Tibial nerve (tissue), 4 donors: ENCODE measurements at regions not wholly inside any gene's neighbourhood (a gene's known extent, or its start where the extent isn't known, plus 50 kb on each side); places are given as distances from the start of the nearest gene placed in this dataset.

Experiments used
- CTCF ChIP-seq, 5 experiments: fragments of 200-600 bp in 3 of 5; fragments of 450-650 bp in 2 of 5; sonication (generic) in 3 of 5; IDR thresholded peaks; one replicate each; pipeline ENCODE4 v1.5.1; 2016 to 2019; ENCODE audit warnings: antibody characterized with exemption in 5 of 5, mild to moderate bottlenecking in 3 of 5, moderate library complexity in 2 of 5
- EP300 ChIP-seq, 2 donors: sonication (generic); formaldehyde crosslinking; IDR thresholded peaks; one replicate each; pipeline ENCODE4 v1.6.1; 2017; ENCODE audit warnings: antibody characterized with exemption in 2 of 2, mild to moderate bottlenecking in 1 of 2

GRCh38 chr14:103194256-103195045 is 71.2 kb downstream of the TNFAIP2 start:
- no peak for TF ChIP-seq CTCF (IDR thresholded peaks at IDR 0.05)
- peak in 1 of 2 donors; percentile 82 for TF ChIP-seq EP300 (IDR thresholded peaks at IDR 0.05)
